Liver (tissue), 8 donors: ENCODE measurements at regions not wholly inside any gene's neighbourhood (a gene's known extent, or its start where the extent isn't known, plus 50 kb on each side); places are given as distances from the start of the nearest gene placed in this dataset.

ENCODE experiments used
- DNase-seq: peaks from one replicate; pipeline ENCODE4 v3.0.0-alpha.2; 2017; ENCODE audit warnings: low spot score
- H3K27ac ChIP-seq, 2 donors: one replicate each; pipeline ENCODE4 v1.7.0; 2013; ENCODE audit warnings: inconsistent platforms in 2 of 2, low read length in 2 of 2, control low read depth in 1 of 2, low read depth in 1 of 2, mild to moderate bottlenecking in 1 of 2
- H3K27me3 ChIP-seq, 4 donors: one replicate each; pipeline versions ENCODE4 v1.6.1 to v1.7.0; 2013; ENCODE audit warnings: low read length in 3 of 4, inconsistent platforms in 1 of 4, mild to moderate bottlenecking in 1 of 4, moderate library complexity in 1 of 4; ENCODE audit not compliant: control insufficient read depth in 4 of 4, insufficient read depth in 4 of 4
- H3K36me3 ChIP-seq, 4 donors: one replicate each; pipeline versions ENCODE4 v1.6.1 to v1.7.0; 2013; ENCODE audit warnings: low read length in 3 of 4, mild to moderate bottlenecking in 3 of 4, low read depth in 1 of 4, moderate library complexity in 1 of 4; ENCODE audit not compliant: control insufficient read depth in 4 of 4, insufficient read depth in 3 of 4
- H3K4me1 ChIP-seq, 4 donors: one replicate each; pipeline versions ENCODE4 v1.6.1 to v1.7.0; 2013; ENCODE audit warnings: low read length in 3 of 4, mild to moderate bottlenecking in 3 of 4, moderate library complexity in 1 of 4; ENCODE audit not compliant: control insufficient read depth in 4 of 4, insufficient read depth in 4 of 4
- H3K4me3 ChIP-seq, 3 donors: one replicate each; pipeline versions ENCODE4 v1.6.1 to v1.7.0; 2013; ENCODE audit warnings: low read length in 3 of 3, control low read depth in 1 of 3, low read depth in 1 of 3, mild to moderate bottlenecking in 1 of 3
- H3K9ac ChIP-seq, 2 donors: one replicate each; pipeline ENCODE4 v1.7.0; 2013; ENCODE audit warnings: low read length in 2 of 2, mild to moderate bottlenecking in 2 of 2, moderate library complexity in 2 of 2, control low read depth in 1 of 2, low read depth in 1 of 2
- H3K9me3 ChIP-seq, 4 donors: one replicate each; pipeline versions ENCODE4 v1.6.1 to v1.7.0; 2013; ENCODE audit warnings: low read length in 3 of 4; ENCODE audit not compliant: control insufficient read depth in 4 of 4
- EGR1 ChIP-seq, 2 donors: IDR thresholded peaks; 2 replicates each; pipeline ENCODE4 v1.6.1; 2016 to 2018; ENCODE audit warnings: antibody characterized with exemption in 2 of 2, low read depth in 2 of 2
- FOXA1 ChIP-seq: IDR thresholded peaks from 2 replicates; pipeline ENCODE4 v1.6.1; 2016; ENCODE audit warnings: antibody characterized with exemption
- FOXA2 ChIP-seq: IDR thresholded peaks from 2 replicates; pipeline ENCODE4 v1.6.1; 2016; ENCODE audit warnings: antibody characterized with exemption
- GABPA ChIP-seq, 2 donors: IDR thresholded peaks in 1 of 2; conservative IDR thresholded peaks in 1 of 2; 2 replicates each; pipeline ENCODE4 v1.6.1; 2016; ENCODE audit warnings: antibody characterized with exemption in 2 of 2, mild to moderate bottlenecking in 1 of 2, moderate library complexity in 1 of 2
- HNF4A ChIP-seq, 2 donors: conservative IDR thresholded peaks; 2 replicates each; pipeline ENCODE4 v1.6.1; 2016; ENCODE audit warnings: antibody characterized with exemption in 2 of 2, mild to moderate bottlenecking in 2 of 2
- HNF4G ChIP-seq: IDR thresholded peaks from 2 replicates; pipeline ENCODE4 v1.6.1; 2016; ENCODE audit warnings: antibody characterized with exemption
- REST ChIP-seq: IDR thresholded peaks from 2 replicates; pipeline ENCODE4 v1.6.1; 2016; ENCODE audit warnings: antibody characterized with exemption, mild to moderate bottlenecking
- RXRA ChIP-seq, 2 donors: IDR thresholded peaks; 2 replicates each; pipeline ENCODE4 v1.6.1; 2017 to 2018; ENCODE audit warnings: antibody characterized with exemption in 2 of 2, mild to moderate bottlenecking in 1 of 2
- SP1 ChIP-seq: IDR thresholded peaks from 2 replicates; pipeline ENCODE4 v1.6.1; 2018; ENCODE audit warnings: antibody characterized with exemption, mild to moderate bottlenecking
- TAF1 ChIP-seq: conservative IDR thresholded peaks from 2 replicates; pipeline ENCODE4 v1.6.1; 2016; ENCODE audit warnings: antibody characterized with exemption, mild to moderate bottlenecking
- YY1 ChIP-seq: IDR thresholded peaks from 2 replicates; pipeline ENCODE4 v1.6.1; 2016; ENCODE audit warnings: antibody characterized with exemption, mild to moderate bottlenecking
- WGBS: extraction: QIAGEN DNeasy Blood & Tissue Kit; methylation state at CpG from one replicate; pipeline ENCODE4 v1.1.7; 2013; 5-methylcytosine and 5-hydroxymethylcytosine counted together
- TF ChIP-seq, protein P1 (sequence below): IDR thresholded peaks from 2 replicates; pipeline ENCODE4 v1.6.1; 2016; ENCODE audit warnings: antibody characterized with exemption
- TF ChIP-seq, protein P2 (sequence below): IDR thresholded peaks from 2 replicates; pipeline ENCODE4 v1.6.1; 2016; ENCODE audit warnings: antibody characterized with exemption
- TF ChIP-seq, protein P3 (sequence below): IDR thresholded peaks from 2 replicates; pipeline ENCODE4 v1.6.1; 2016; ENCODE audit warnings: antibody characterized with exemption
- TF ChIP-seq, protein P4 (sequence below): fragments of 150-350 bp; IDR thresholded peaks from 2 replicates; pipeline ENCODE4 v1.5.1; 2017; ENCODE audit warnings: improper control_type of control experiment, low read depth, low read length; ENCODE audit not compliant: missing input control
- donor health status: healthy.
- donor health status: healthy.
- donor health status: healthy.
- donor health status: healthy.
- donor health status: healthy.

DNA sequence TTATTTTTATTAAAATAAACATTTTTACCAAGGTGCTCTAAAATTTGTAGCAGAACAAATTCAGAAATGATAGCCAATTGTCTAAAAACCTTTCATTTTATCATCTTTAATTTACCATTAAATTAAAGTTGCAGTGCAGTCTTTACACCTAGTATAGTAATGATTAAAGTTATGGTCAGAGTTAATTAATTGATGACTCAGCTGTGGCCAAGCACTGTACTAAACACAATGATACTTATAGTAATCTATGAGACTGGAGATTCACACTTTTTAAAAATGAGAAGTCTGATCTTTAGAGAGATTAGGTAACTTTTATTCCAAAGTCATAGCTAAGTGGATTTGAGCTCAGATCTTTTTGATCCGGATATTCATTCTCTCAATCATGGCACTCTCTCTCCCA is 621.1 kb upstream of the MEF2C start:
- H3K27me3 ChIP-seq: no peaks in the 10 kb centered on the region
- DNase-seq: no peak
- H3K9me3 ChIP-seq: no peaks in the 10 kb centered on the region
- TF ChIP-seq, protein P1, sequence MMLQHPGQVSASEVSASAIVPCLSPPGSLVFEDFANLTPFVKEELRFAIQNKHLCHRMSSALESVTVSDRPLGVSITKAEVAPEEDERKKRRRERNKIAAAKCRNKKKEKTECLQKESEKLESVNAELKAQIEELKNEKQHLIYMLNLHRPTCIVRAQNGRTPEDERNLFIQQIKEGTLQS: no peak
- no peak for TF ChIP-seq EGR1 (IDR thresholded peaks at IDR 0.05; ENCODE audit: low read depth in 2 of 2)
- no peak for TF ChIP-seq RXRA (IDR thresholded peaks at IDR 0.05)
- TF ChIP-seq HNF4G: no peak
- TF ChIP-seq REST: no peak
- no peak for TF ChIP-seq FOXA1
- TF ChIP-seq HNF4A (conservative IDR thresholded peaks at IDR 0.05): no peak
- TF ChIP-seq FOXA2: no peak
- TF ChIP-seq YY1: no peak
- no peak for TF ChIP-seq GABPA (IDR thresholded peaks at IDR 0.05 in 1 of 2, conservative IDR thresholded peaks at IDR 0.05 in 1 of 2)
- no peak for TF ChIP-seq TAF1
- TF ChIP-seq, protein P2, sequence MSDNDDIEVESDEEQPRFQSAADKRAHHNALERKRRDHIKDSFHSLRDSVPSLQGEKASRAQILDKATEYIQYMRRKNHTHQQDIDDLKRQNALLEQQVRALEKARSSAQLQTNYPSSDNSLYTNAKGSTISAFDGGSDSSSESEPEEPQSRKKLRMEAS: no peak
- TF ChIP-seq, protein P3, sequence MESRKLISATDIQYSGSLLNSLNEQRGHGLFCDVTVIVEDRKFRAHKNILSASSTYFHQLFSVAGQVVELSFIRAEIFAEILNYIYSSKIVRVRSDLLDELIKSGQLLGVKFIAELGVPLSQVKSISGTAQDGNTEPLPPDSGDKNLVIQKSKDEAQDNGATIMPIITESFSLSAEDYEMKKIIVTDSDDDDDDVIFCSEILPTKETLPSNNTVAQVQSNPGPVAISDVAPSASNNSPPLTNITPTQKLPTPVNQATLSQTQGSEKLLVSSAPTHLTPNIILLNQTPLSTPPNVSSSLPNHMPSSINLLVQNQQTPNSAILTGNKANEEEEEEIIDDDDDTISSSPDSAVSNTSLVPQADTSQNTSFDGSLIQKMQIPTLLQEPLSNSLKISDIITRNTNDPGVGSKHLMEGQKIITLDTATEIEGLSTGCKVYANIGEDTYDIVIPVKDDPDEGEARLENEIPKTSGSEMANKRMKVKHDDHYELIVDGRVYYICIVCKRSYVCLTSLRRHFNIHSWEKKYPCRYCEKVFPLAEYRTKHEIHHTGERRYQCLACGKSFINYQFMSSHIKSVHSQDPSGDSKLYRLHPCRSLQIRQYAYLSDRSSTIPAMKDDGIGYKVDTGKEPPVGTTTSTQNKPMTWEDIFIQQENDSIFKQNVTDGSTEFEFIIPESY: no peak
- TF ChIP-seq, protein P4, sequence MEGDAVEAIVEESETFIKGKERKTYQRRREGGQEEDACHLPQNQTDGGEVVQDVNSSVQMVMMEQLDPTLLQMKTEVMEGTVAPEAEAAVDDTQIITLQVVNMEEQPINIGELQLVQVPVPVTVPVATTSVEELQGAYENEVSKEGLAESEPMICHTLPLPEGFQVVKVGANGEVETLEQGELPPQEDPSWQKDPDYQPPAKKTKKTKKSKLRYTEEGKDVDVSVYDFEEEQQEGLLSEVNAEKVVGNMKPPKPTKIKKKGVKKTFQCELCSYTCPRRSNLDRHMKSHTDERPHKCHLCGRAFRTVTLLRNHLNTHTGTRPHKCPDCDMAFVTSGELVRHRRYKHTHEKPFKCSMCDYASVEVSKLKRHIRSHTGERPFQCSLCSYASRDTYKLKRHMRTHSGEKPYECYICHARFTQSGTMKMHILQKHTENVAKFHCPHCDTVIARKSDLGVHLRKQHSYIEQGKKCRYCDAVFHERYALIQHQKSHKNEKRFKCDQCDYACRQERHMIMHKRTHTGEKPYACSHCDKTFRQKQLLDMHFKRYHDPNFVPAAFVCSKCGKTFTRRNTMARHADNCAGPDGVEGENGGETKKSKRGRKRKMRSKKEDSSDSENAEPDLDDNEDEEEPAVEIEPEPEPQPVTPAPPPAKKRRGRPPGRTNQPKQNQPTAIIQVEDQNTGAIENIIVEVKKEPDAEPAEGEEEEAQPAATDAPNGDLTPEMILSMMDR: no peak
- H3K4me1 ChIP-seq: no peaks in the 10 kb centered on the region
- H3K4me3 ChIP-seq: no peak overlapping the region
- 87% methylated on average over 1 of the region's 1 CpG for WGBS
- no peak overlapping the region for H3K9ac ChIP-seq
- H3K36me3 ChIP-seq: no peaks in the 10 kb centered on the region
- H3K27ac ChIP-seq: no peak overlapping the region

GRCh38 chr5:89499787-89500186 is 616.8 kb upstream of the MEF2C start:
- WGBS: 59% methylated on average over 3 of the region's 3 CpGs
- no peak overlapping the region for H3K27ac ChIP-seq
- peaks cover 0 to 2% (median 0%) of the 10 kb centered on the region in 4 donors for H3K27me3 ChIP-seq
- no peak overlapping the region for H3K9ac ChIP-seq
- no peak overlapping the region for H3K4me3 ChIP-seq
- H3K9me3 ChIP-seq: no peaks in the 10 kb centered on the region
- TF ChIP-seq SP1: no peak
- no peak for DNase-seq
- H3K36me3 ChIP-seq: no peaks in the 10 kb centered on the region
- H3K4me1 ChIP-seq: no peaks in the 10 kb centered on the region
